Fibroblast of lung (primary cell): ENCODE measurements at regions not wholly inside any gene's neighbourhood (a gene's known extent, or its start where the extent isn't known, plus 50 kb on each side); places are given as distances from the start of the nearest gene placed in this dataset.
"Not testable (repeated sequence)": the region's sequence is repeated elsewhere in the genome, so short reads cannot be mapped to it uniquely, and the experiment has no call there.

ENCODE experiments used
- DNase-seq, 2 donors: peaks; one replicate each; pipeline versions ENCODE4 v3.0.0 to v3.0.0-alpha.2; 2010; ENCODE audit warnings: low read depth in 2 of 2
- H2AFZ ChIP-seq: 2 replicates; pipeline ENCODE4 v1.5.1; 2012; ENCODE audit warnings: low read length, control low read depth, inconsistent platforms
- H3K27ac ChIP-seq: 2 replicates; pipeline ENCODE4 v1.5.1; 2011; ENCODE audit warnings: low read length, control low read depth; ENCODE audit not compliant: insufficient read depth
- H3K27me3 ChIP-seq: 2 replicates; pipeline ENCODE4 v1.5.1; 2011; ENCODE audit warnings: mild to moderate bottlenecking, low read length; ENCODE audit not compliant: control insufficient read depth, insufficient read depth
- H3K36me3 ChIP-seq: 2 replicates; pipeline ENCODE4 v1.5.1; 2011; ENCODE audit warnings: low read length; ENCODE audit not compliant: control insufficient read depth, insufficient read depth
- H3K4me1 ChIP-seq: 2 replicates; pipeline ENCODE4 v1.5.1; 2011; ENCODE audit warnings: low read length; ENCODE audit not compliant: control insufficient read depth, insufficient read depth; ENCODE audit errors: extremely low read depth
- H3K4me2 ChIP-seq: 2 replicates; pipeline ENCODE4 v1.5.1; 2011; ENCODE audit warnings: low read length, control low read depth; ENCODE audit not compliant: insufficient read depth; ENCODE audit errors: extremely low read depth
- H3K4me3 ChIP-seq, 4 experiments: fragments of 200-600 bp in 1 of 4; sonication (generic) in 1 of 4; replicated peaks in 1 of 4; 2 replicates each; pipeline ENCODE4 v1.5.1; 2011 to 2016; ENCODE audit warnings: low read length in 4 of 4, low read depth in 3 of 4, mild to moderate bottlenecking in 3 of 4, control low read depth in 2 of 4, inconsistent platforms in 1 of 4, mixed read lengths in 1 of 4; ENCODE audit not compliant: insufficient read depth in 1 of 4; ENCODE audit errors: control extremely low read depth in 1 of 4
- H3K79me2 ChIP-seq: 2 replicates; pipeline ENCODE4 v1.5.1; 2012; ENCODE audit warnings: mild to moderate bottlenecking, low read length, inconsistent platforms; ENCODE audit not compliant: control insufficient read depth, insufficient read depth
- H3K9ac ChIP-seq: 2 replicates; pipeline ENCODE4 v1.5.1; 2011; ENCODE audit warnings: mild to moderate bottlenecking, low read length, control low read depth; ENCODE audit not compliant: insufficient read depth
- H3K9me3 ChIP-seq: 2 replicates; pipeline ENCODE4 v1.5.1; 2012; ENCODE audit warnings: low read depth, low read length; ENCODE audit not compliant: control insufficient read depth, insufficient read depth
- H4K20me1 ChIP-seq: 2 replicates; pipeline ENCODE4 v1.5.1; 2011; ENCODE audit warnings: low read length; ENCODE audit not compliant: control insufficient read depth, insufficient read depth; ENCODE audit errors: extremely low read depth

DNA sequence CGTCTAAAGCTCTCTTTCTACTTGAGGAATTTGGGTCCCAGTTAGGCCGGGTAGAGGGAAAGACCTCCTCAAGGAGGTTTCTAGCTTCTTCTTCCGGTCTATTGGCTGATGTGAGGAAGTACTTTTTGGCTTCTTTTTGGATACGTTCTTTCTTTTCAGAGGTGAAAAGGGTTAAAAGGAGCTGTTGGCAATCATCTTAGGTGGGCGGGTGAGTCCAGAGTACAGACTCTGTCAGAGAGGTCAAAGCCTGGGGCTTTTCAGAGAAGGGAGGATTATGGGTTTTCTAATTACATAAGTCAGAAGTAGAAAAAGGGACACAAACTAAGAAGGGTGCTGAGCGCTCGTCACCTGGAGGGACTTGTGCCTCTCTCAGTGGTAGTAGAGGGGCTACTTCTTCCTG, 117.7 kb downstream of the UNC93B1 start:
- not testable (repeated sequence) for H3K9me3 ChIP-seq, H3K27ac ChIP-seq, H3K4me2 ChIP-seq, H3K79me2 ChIP-seq, H4K20me1 ChIP-seq, H3K36me3 ChIP-seq, DNase-seq, H3K4me3 ChIP-seq, H3K9ac ChIP-seq, H3K4me1 ChIP-seq, H2AFZ ChIP-seq
- peaks cover 15% of the 10 kb centered on the region for H3K27me3 ChIP-seq

DNA sequence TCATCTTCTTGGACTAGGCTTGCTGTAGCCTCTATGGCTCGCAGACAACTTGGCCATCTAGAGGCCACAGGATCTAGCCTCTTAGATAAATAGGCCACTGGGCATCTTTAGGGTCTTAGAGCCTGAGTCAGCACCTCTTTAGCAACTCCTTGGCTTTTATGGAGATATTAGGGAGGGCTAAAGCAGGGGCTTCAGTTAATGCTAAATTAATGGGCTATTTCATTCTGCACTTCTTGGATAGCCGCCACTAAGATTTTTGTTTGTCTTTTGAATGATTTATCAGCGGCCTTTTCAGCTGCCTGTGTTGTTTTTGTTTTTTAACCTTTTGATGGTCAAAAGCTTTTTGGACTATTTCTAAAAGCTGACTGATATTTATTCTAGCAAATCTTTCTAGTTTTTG, 118.3 kb downstream of the UNC93B1 start:
- not testable (repeated sequence) for H3K36me3 ChIP-seq, DNase-seq, H2AFZ ChIP-seq, H4K20me1 ChIP-seq, H3K4me2 ChIP-seq, H3K27ac ChIP-seq, H3K4me1 ChIP-seq, H3K9ac ChIP-seq, H3K79me2 ChIP-seq, H3K9me3 ChIP-seq, H3K4me3 ChIP-seq
- H3K27me3 ChIP-seq = peaks cover 15% of the 10 kb centered on the region

DNA sequence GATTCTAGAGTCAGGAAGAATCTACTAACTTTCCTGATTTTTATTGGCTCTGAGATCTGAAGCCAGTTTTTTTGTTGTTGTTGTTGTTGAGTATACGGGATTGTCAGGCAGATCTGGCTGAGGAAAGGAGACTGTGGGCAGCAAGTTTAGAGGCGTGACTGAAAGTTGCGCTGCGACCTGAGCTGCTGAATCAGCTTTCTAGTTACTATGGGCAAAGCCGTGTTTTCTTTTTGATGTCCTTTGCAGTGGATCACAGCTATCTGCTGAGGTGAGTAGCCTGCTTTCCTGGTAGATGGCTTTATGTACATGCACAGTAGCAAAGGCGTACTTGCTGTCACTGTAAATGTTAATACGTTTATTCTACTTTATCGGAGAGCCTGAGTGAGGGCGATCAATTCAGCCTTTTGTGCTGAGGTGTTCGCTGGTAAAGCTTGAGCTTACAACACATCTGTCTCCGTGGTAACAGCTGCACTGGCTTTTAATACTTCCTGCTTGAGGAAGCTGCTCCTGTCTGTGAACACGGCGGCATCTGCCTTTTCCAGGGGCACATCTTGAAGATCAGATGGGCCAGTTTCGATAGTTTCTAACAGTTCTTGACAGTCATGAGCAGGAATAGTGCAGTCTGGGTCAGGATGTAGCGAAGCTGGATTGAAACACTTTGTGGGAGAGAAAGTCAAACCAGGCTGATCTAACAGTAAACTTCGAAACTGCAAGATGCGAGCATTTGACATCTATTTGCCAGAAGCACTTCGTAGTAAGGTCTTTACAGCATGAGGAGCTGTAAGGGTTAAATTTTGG, 118.9 kb downstream of the UNC93B1 start:
- DNase-seq, H4K20me1 ChIP-seq, H3K4me3 ChIP-seq, H3K4me1 ChIP-seq, H3K4me2 ChIP-seq, H3K9ac ChIP-seq, H3K79me2 ChIP-seq, H3K27ac ChIP-seq, H3K9me3 ChIP-seq, H3K36me3 ChIP-seq, H2AFZ ChIP-seq: not testable (repeated sequence)
- peaks cover 15% of the 10 kb centered on the region for H3K27me3 ChIP-seq

DNA sequence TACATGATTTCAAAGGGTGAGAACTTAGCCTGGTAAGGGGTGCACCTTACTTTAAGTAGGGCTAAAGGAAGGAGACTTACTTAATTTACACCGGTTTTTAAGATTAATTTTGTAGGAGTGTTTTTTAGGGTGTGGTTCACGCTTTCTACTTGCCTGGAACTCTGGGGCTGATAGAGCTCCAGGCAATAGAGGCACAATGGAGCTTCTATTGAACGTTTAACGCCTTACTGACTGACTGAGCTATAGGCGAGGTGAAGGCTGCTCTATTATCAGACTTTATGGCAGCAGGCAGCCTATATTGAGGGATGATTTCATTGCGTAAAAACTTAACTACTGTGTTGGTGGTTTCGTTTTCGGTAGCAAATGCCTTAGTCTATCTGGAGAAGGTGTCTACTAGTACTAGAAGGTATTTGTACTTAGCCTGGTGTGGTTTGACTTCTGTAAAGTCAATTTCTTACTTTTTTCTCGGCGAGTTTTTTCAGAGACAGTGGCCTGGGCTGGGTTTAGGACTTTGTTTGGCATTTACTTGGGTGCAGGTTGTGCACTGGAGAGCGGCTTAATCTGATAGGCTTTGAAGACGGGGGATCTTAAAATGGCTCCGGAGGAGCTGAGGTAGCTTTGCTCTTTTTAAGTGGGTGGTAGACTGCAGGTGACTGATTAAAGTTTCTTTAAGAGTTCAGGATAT, 119.7 kb downstream of the UNC93B1 start:
- not testable (repeated sequence) for H3K9ac ChIP-seq, H3K79me2 ChIP-seq, H3K27ac ChIP-seq, H3K36me3 ChIP-seq, H3K4me1 ChIP-seq, H3K4me3 ChIP-seq, DNase-seq, H2AFZ ChIP-seq, H3K4me2 ChIP-seq, H3K9me3 ChIP-seq, H4K20me1 ChIP-seq
- H3K27me3 ChIP-seq = peaks cover 15% of the 10 kb centered on the region

DNA sequence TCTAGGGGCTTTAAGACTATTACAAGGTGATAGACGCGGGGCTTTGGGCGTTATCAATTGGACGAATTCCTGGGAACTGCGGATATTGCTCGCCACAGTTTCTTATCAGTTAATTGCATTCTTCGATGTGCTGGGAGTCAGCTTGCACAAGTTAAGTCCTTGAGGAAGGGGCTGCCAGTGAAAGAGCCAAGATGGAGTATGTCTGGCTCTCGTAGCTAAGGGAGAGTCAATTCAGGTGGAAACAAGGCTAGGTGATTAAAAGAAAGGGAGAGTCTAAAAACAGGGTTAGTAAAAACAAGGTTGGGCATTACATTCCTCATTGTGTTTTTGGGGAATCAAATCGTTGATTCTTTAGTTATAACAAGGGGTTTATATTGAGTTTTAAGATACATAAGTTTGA, 121.6 kb downstream of the UNC93B1 start:
- not testable (repeated sequence) for H3K79me2 ChIP-seq, H4K20me1 ChIP-seq

DNA sequence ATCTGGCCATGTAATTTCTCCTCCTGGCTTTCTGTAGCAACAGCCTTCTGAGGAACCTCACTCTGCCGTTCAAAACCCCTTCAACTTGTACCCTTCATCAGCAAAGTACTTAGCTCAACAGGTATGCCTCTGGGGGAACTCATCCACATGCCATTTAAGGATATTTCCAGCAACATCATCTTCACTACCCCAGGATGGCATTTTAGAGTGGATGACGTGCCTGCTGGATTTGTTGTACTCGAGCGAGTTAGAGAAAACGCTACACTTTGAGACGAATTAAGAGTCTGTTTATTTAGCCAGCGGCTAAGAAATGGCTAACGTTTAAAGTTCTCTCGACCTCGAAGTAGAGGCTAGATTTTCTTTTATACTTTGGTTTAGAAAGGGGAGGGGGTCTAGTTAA, 122.1 kb downstream of the UNC93B1 start:
- not testable (repeated sequence) for H2AFZ ChIP-seq, DNase-seq, H3K4me1 ChIP-seq, H3K36me3 ChIP-seq, H3K27ac ChIP-seq, H4K20me1 ChIP-seq, H3K9ac ChIP-seq, H3K4me2 ChIP-seq, H3K79me2 ChIP-seq, H3K27me3 ChIP-seq, H3K4me3 ChIP-seq, H3K9me3 ChIP-seq

More for the DNA sequence above, 121.6 kb downstream of the UNC93B1 start:
- not testable (repeated sequence) for H3K36me3 ChIP-seq, H2AFZ ChIP-seq, H3K4me3 ChIP-seq, H3K9ac ChIP-seq, DNase-seq, H3K9me3 ChIP-seq, H3K4me2 ChIP-seq, H3K27ac ChIP-seq, H3K4me1 ChIP-seq
- peaks cover 12% of the 10 kb centered on the region for H3K27me3 ChIP-seq
